Sigmoid colon (tissue), 6 donors: ENCODE measurements at regions not wholly inside any gene's neighbourhood (a gene's known extent, or its start where the extent isn't known, plus 50 kb on each side); places are given as distances from the start of the nearest gene placed in this dataset.
"Not testable (repeated sequence)": the region's sequence is repeated elsewhere in the genome, so short reads cannot be mapped to it uniquely, and the experiment has no call there.

ENCODE experiments used
- DNase-seq: peaks from one replicate; pipeline ENCODE4 v3.0.0-alpha.2; 2019
- H3K27ac ChIP-seq, 4 donors: fragments of 200-600 bp; sonication (generic); one replicate each; pipeline ENCODE4 v1.5.1; 2016 to 2019; ENCODE audit warnings: mild to moderate bottlenecking in 1 of 4
- H3K27me3 ChIP-seq, 3 donors: fragments of 200-600 bp; sonication (generic); one replicate each; pipeline ENCODE4 v1.5.1; 2019; ENCODE audit warnings: mild to moderate bottlenecking in 1 of 3
- H3K36me3 ChIP-seq, 4 donors: fragments of 200-600 bp; sonication (generic); one replicate each; pipeline ENCODE4 v1.5.1; 2016 to 2019
- H3K4me1 ChIP-seq, 4 donors: fragments of 200-600 bp; sonication (generic); one replicate each; pipeline ENCODE4 v1.5.1; 2017 to 2019
- H3K4me3 ChIP-seq, 4 donors: fragments of 200-600 bp; sonication (generic); one replicate each; pipeline ENCODE4 v1.5.1; 2017 to 2019; ENCODE audit warnings: mild to moderate bottlenecking in 2 of 4, moderate library complexity in 1 of 4
- H3K9me3 ChIP-seq, 4 donors: fragments of 200-600 bp in 3 of 4; sonication (generic) in 3 of 4; one replicate each; pipeline versions ENCODE4 v1.5.1 to v1.6.1; 2013 to 2019
- EP300 ChIP-seq, 4 donors: sonication (generic); formaldehyde crosslinking; IDR thresholded peaks; one replicate each; pipeline ENCODE4 v1.6.1; 2017; ENCODE audit warnings: antibody characterized with exemption in 4 of 4
- POLR2A ChIP-seq, 2 donors: fragments of 450-650 bp; IDR thresholded peaks; one replicate each; pipeline ENCODE4 v1.6.1; 2016; ENCODE audit warnings: antibody characterized with exemption in 2 of 2, mild to moderate bottlenecking in 2 of 2, moderate library complexity in 2 of 2
- POLR2AphosphoS5 ChIP-seq, 4 donors: sonication (generic); formaldehyde crosslinking; IDR thresholded peaks; one replicate each; pipeline ENCODE4 v1.6.1; 2017; ENCODE audit warnings: antibody characterized with exemption in 4 of 4
- WGBS, 2 donors: extraction: QIAGEN DNeasy Blood & Tissue Kit; methylation state at CpG; one replicate each; pipeline ENCODE4 v1.1.7; 2013; 5-methylcytosine and 5-hydroxymethylcytosine counted together
- intact Hi-C: fragments of 100-400 bp; cut with DNase I; formaldehyde crosslinking; loops from one replicate; pipeline ENCODE4 v1.15.1; 2023
- TF ChIP-seq, protein P1 (sequence below), 4 experiments: fragments of 450-650 bp in 3 of 4; fragments of 200-600 bp in 1 of 4; IDR thresholded peaks; one replicate each; pipeline ENCODE4 v1.5.1; 2016 to 2019; ENCODE audit warnings: antibody characterized with exemption in 4 of 4, mild to moderate bottlenecking in 3 of 4, moderate library complexity in 2 of 4
- donor health status: healthy with polysubstance abuse.
- donor health status: healthy.

DNA sequence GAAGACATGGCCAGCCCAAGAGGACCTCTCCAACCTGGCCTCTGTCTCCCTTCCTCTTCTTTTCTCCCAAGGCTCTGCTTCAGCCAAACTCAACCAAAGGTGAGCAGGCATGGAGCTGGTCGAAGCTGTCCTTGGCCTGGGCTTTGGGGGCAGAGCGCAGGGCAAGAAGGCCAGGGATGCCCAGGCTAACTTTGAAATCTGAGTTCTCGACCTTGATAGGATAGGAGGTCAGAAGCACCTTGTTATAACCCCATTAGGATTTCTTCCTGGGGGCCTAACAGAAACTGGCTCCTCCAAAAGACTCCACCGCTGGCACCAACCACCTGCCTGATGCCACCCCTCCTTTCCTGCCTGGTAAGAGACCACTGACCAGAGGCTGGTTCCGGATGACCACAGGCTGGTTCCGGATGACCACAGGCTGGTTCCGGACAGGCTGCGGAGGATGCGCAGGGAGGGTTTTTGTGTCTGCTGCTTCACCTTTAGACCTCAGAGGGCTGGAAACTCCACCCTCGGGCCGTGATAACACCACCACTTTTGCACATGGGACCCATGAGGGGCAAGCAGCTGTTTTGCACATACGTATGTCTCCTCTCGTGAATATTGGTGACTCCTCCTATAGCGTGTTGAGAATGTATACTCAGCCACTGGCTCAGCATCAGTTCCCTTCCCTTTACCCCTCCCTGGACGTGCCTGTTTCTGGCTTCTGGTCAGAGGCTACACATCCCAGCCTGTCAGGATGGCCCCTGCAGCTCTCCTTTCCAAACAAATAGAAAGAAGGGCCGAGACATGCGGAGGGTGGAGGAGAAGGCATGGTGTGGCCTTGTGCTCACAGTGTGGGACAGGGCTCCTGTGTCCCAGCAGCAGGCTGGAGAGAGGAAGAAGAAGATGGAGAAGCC is 140.1 kb downstream of the DNAJB6 start:
- Histone ChIP-seq H3K27ac (no peak overlapping the region), H3K36me3 (no peaks in the 10 kb centered on the region), H3K9me3 (peaks cover 0 to 8% (median 5%) of the 10 kb centered on the region in 4 donors), H3K27me3 (peaks cover 0 to 5% (median 0%) of the 10 kb centered on the region in 3 donors), H3K4me1 (no peaks in the 10 kb centered on the region), H3K4me3 (no peak overlapping the region)
- TF ChIP-seq EP300 (IDR thresholded peaks at IDR 0.05) (no peak), POLR2AphosphoS5 (IDR thresholded peaks at IDR 0.05) (no peak), POLR2A (IDR thresholded peaks at IDR 0.05) (no peak)
- TF ChIP-seq, protein P1, sequence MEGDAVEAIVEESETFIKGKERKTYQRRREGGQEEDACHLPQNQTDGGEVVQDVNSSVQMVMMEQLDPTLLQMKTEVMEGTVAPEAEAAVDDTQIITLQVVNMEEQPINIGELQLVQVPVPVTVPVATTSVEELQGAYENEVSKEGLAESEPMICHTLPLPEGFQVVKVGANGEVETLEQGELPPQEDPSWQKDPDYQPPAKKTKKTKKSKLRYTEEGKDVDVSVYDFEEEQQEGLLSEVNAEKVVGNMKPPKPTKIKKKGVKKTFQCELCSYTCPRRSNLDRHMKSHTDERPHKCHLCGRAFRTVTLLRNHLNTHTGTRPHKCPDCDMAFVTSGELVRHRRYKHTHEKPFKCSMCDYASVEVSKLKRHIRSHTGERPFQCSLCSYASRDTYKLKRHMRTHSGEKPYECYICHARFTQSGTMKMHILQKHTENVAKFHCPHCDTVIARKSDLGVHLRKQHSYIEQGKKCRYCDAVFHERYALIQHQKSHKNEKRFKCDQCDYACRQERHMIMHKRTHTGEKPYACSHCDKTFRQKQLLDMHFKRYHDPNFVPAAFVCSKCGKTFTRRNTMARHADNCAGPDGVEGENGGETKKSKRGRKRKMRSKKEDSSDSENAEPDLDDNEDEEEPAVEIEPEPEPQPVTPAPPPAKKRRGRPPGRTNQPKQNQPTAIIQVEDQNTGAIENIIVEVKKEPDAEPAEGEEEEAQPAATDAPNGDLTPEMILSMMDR (IDR thresholded peaks at IDR 0.05): no peak
- intact Hi-C loops: no loop called here
- DNase-seq: peak; percentile 35
- WGBS, 2 donors: 77 to 84% methylated on average over 17 of the region's 17 CpGs

DNA sequence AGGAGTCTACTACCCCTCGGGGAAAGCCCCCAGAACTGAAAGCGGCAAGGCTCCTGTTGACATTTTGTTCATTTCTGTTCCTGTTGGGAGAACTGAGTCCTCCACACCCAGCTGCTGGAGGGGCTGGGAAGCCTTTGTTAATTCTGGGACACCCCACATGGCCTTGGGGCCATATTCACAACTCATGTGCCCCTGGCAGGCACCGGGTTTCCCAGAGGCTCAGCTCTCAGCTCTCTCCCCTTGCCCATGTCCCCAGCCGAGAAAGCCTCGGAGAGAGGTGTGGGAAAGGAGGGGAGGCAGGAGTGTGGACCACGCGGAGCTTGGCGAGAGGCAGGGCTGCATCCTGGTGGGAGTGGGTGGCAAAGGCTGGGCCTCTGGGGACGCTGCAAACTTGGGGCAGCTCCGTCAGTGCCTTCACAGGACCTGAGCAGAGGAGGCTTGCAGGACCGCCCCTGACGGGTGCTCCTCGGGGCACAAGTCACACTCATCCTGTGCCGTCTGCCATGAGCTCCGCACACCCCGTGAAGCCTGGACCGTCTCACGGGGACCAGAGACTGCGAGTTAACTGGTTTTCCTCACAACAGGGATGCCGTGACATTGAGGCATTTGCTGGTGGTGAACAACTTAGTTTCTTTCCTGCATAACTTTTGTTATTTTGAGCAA is 140.9 kb downstream of the DNAJB6 start:
- 68 to 75% methylated on average over 20 of the region's 20 CpGs for WGBS, 2 donors
- Histone ChIP-seq H3K4me3 (peak overlapping the region in 1 of 4 donors; percentile 18), H3K27me3 (peaks cover 0 to 5% (median 0%) of the 10 kb centered on the region in 3 donors), H3K4me1 (no peaks in the 10 kb centered on the region), H3K27ac (no peak overlapping the region), H3K9me3 (peaks cover 0 to 7% (median 2%) of the 10 kb centered on the region in 4 donors), H3K36me3 (no peaks in the 10 kb centered on the region)
- intact Hi-C loops: no loop called here
- peak; percentile 50 for DNase-seq
- TF ChIP-seq, protein P1 (IDR thresholded peaks at IDR 0.05): no peak
- TF ChIP-seq EP300 (IDR thresholded peaks at IDR 0.05): no peak
- no peak for TF ChIP-seq POLR2AphosphoS5 (IDR thresholded peaks at IDR 0.05)
- no peak for TF ChIP-seq POLR2A (IDR thresholded peaks at IDR 0.05)

DNA sequence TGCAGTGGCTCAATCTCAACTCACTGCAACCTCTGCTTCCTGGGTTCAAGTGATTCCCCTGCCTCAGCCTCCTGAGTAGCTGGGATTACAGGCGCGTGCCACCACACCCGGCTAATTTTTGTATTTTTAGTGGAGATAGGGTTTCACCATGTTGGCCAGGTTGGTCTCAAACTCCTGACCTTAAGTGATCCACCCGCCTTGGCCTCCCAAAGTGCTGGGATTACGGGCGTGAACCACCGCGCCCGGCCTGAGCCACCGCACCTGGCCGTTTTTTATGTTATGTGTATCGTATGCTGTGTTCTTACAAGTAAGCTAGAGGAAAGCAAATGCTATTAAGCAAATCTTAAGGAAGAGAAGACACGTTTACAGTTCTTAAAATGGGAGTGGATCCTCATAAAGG is 141.8 kb downstream of the DNAJB6 start:
- H3K27me3 ChIP-seq, intact Hi-C loops, H3K4me3 ChIP-seq, H3K36me3 ChIP-seq, H3K9me3 ChIP-seq, H3K4me1 ChIP-seq, H3K27ac ChIP-seq: not testable (repeated sequence)
- 55 to 73% methylated on average over 13 of the region's 13 CpGs for WGBS, 2 donors
- DNase-seq: peak; percentile 4

DNA sequence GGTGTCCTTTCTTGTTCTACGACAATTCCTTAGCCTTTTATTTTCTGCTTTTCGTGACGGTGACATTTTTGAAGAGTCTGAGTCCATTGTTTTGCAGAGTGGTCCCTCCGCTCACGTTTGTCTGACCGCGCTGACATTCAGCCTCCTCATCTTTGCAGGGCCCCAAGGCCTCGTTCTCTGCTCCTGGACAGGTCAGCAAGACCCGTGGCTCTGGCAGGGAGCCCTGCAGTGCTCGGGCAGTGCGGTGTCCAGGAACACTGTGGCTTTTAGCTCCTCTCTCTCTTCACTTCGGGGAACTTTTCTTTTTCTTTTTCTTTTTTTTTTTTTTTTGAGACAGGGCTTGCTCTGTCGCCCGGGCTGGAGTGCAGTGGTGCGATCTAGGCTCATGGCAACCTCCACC is 142.5 kb downstream of the DNAJB6 start:
- DNase-seq: peak; percentile 24
- Histone ChIP-seq H3K36me3 (no peaks in the 10 kb centered on the region), H3K27me3 (peaks cover 0 to 5% (median 0%) of the 10 kb centered on the region in 3 donors), H3K4me1 (no peaks in the 10 kb centered on the region), H3K27ac (no peak overlapping the region), H3K4me3 (no peak overlapping the region), H3K9me3 (no peaks in the 10 kb centered on the region)
- intact Hi-C loops: no loop called here
- WGBS, 2 donors: 78 to 84% methylated on average over 15 of the region's 15 CpGs
- TF ChIP-seq POLR2A (IDR thresholded peaks at IDR 0.05): no peak
- TF ChIP-seq EP300 (IDR thresholded peaks at IDR 0.05): no peak
- TF ChIP-seq, protein P1 (IDR thresholded peaks at IDR 0.05): no peak
- TF ChIP-seq POLR2AphosphoS5 (IDR thresholded peaks at IDR 0.05): no peak

DNA sequence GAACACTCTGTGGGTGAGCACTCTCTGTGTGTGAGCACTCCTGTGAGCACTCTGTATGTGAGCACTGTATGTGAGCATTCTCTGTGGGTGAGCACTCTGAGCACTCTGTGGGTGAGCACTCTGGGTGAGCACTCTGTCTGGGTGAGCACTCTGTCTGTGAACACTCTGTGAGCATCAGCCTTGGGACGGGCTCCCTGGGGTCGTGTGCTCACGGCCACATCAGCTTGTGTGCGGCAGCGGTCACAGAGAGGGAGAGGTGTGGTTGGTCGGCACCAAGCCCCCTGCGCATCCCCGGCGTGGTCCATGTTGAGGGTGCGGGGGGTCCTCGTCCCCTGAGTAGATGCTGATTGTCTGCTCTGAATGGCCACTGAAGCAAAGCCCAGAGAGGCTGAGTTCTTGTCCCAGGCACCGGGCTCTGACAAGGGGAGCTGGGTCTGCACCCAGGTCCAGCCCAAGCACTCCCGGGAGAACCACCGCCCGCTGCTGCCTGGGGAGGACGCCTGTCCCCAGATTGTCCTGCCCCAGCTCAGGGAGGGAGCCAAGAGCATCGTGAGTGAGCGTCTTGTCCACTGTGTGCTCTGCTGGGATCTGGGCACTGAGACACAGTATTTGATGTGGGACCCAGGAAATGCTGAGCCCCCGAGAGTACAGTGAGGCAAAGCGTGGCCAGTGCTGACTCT is 143.7 kb downstream of the DNAJB6 start:
- Histone ChIP-seq H3K9me3 (no peaks in the 10 kb centered on the region), H3K27ac (no peak overlapping the region), H3K36me3 (no peaks in the 10 kb centered on the region), H3K27me3 (peaks cover 0 to 5% (median 0%) of the 10 kb centered on the region in 3 donors), H3K4me3 (no peak overlapping the region), H3K4me1 (no peaks in the 10 kb centered on the region)
- intact Hi-C loops: no loop called here
- DNase-seq: peak; percentile 39
- WGBS, 2 donors: 80 to 84% methylated on average over 20 of the region's 20 CpGs
- TF ChIP-seq, protein P1 (IDR thresholded peaks at IDR 0.05): no peak
- TF ChIP-seq POLR2AphosphoS5 (IDR thresholded peaks at IDR 0.05): no peak
- TF ChIP-seq EP300 (IDR thresholded peaks at IDR 0.05): no peak
- TF ChIP-seq POLR2A (IDR thresholded peaks at IDR 0.05): no peak
